HUES48 (cell line): ENCODE measurements at regions not wholly inside any gene's neighbourhood (a gene's known extent, or its start where the extent isn't known, plus 50 kb on each side); places are given as distances from the start of the nearest gene placed in this dataset.
"Not testable (repeated sequence)": the region's sequence is repeated elsewhere in the genome, so short reads cannot be mapped to it uniquely, and the experiment has no call there.

ENCODE experiments used
- H3K27ac ChIP-seq: one replicate; pipeline ENCODE4 v1.7.0; 2013; ENCODE audit warnings: low read depth, low read length, inconsistent platforms
- H3K27me3 ChIP-seq: 2 replicates; pipeline ENCODE4 v1.6.1; 2013; ENCODE audit warnings: mild to moderate bottlenecking, low read length; ENCODE audit not compliant: control insufficient read depth, insufficient read depth
- H3K36me3 ChIP-seq: 2 replicates; pipeline ENCODE4 v1.6.1; 2013; ENCODE audit warnings: low read length; ENCODE audit not compliant: control insufficient read depth, insufficient read depth
- H3K4me1 ChIP-seq: 2 replicates; pipeline ENCODE4 v1.6.1; 2013; ENCODE audit warnings: mild to moderate bottlenecking, low read length; ENCODE audit not compliant: control insufficient read depth, insufficient read depth
- H3K4me3 ChIP-seq: 2 replicates; pipeline ENCODE4 v1.5.1; 2013; ENCODE audit warnings: mild to moderate bottlenecking, low read depth, low read length
- H3K9ac ChIP-seq: 2 replicates; pipeline ENCODE4 v1.6.1; 2013; ENCODE audit warnings: mild to moderate bottlenecking, low read depth, low read length, moderate library complexity
- H3K9me3 ChIP-seq: 2 replicates; pipeline ENCODE4 v1.6.1; 2013; ENCODE audit warnings: low read length; ENCODE audit not compliant: control insufficient read depth, insufficient read depth

- Histone ChIP-seq H3K9ac (no peak overlapping the region), H3K27ac (no peak overlapping the region), H3K4me3 (no peak overlapping the region), H3K9me3 (no peaks in the 10 kb centered on the region), H3K36me3 (no peaks in the 10 kb centered on the region), H3K4me1 (no peaks in the 10 kb centered on the region), H3K27me3 (no peaks in the 10 kb centered on the region)
These were observed 425.2 kb upstream of the CDH9 start for GRCh38 chr5:27463446-27464149.

GRCh38 chr5:27462936-27463335 lies 424.6 kb upstream of the CDH9 start:
- no peak overlapping the region for H3K27ac ChIP-seq
- H3K4me1 ChIP-seq = no peaks in the 10 kb centered on the region
- no peak overlapping the region for H3K9ac ChIP-seq
- H3K36me3 ChIP-seq = no peaks in the 10 kb centered on the region
- no peaks in the 10 kb centered on the region for H3K27me3 ChIP-seq
- no peaks in the 10 kb centered on the region for H3K9me3 ChIP-seq
- H3K4me3 ChIP-seq = no peak overlapping the region

- Histone ChIP-seq H3K4me3 (no peak overlapping the region), H3K9me3 (no peaks in the 10 kb centered on the region), H3K9ac (no peak overlapping the region), H3K4me1 (no peaks in the 10 kb centered on the region), H3K36me3 (no peaks in the 10 kb centered on the region), H3K27ac (no peak overlapping the region), H3K27me3 (no peaks in the 10 kb centered on the region)
These were observed 419.9 kb upstream of the CDH9 start for GRCh38 chr5:27458287-27458686.

GRCh38 chr5:27451377-27451776 lies 413.0 kb upstream of the CDH9 start:
- Histone ChIP-seq H3K9ac (no peak overlapping the region), H3K4me1 (no peaks in the 10 kb centered on the region), H3K36me3 (no peaks in the 10 kb centered on the region), H3K4me3 (no peak overlapping the region), H3K9me3 (no peaks in the 10 kb centered on the region), H3K27ac (no peak overlapping the region), H3K27me3 (no peaks in the 10 kb centered on the region)

GRCh38 chr5:27450607-27451006 lies 412.2 kb upstream of the CDH9 start:
- no peaks in the 10 kb centered on the region for H3K36me3 ChIP-seq
- no peaks in the 10 kb centered on the region for H3K4me1 ChIP-seq
- no peaks in the 10 kb centered on the region for H3K9me3 ChIP-seq
- H3K4me3 ChIP-seq = no peak overlapping the region
- no peaks in the 10 kb centered on the region for H3K27me3 ChIP-seq
- no peak overlapping the region for H3K9ac ChIP-seq
- H3K27ac ChIP-seq = no peak overlapping the region

GRCh38 chr5:27439383-27439782 lies 401.0 kb upstream of the CDH9 start:
- H3K4me3 ChIP-seq, H3K9ac ChIP-seq, H3K4me1 ChIP-seq, H3K27me3 ChIP-seq, H3K9me3 ChIP-seq, H3K36me3 ChIP-seq, H3K27ac ChIP-seq: not testable (repeated sequence)

GRCh38 chr5:27437594-27438200 lies 399.3 kb upstream of the CDH9 start:
- Histone ChIP-seq H3K36me3 (no peaks in the 10 kb centered on the region), H3K9ac (no peak overlapping the region), H3K9me3 (no peaks in the 10 kb centered on the region), H3K27ac (no peak overlapping the region), H3K4me1 (peaks cover 7% of the 10 kb centered on the region), H3K27me3 (no peaks in the 10 kb centered on the region), H3K4me3 (no peak overlapping the region)

GRCh38 chr5:27434335-27434734 lies 395.9 kb upstream of the CDH9 start:
- H3K9ac ChIP-seq = no peak overlapping the region
- no peaks in the 10 kb centered on the region for H3K36me3 ChIP-seq
- H3K27ac ChIP-seq = no peak overlapping the region
- H3K9me3 ChIP-seq = no peaks in the 10 kb centered on the region
- H3K4me1 ChIP-seq = peaks cover 7% of the 10 kb centered on the region
- H3K4me3 ChIP-seq = no peak overlapping the region
- H3K27me3 ChIP-seq = no peaks in the 10 kb centered on the region

- Histone ChIP-seq H3K27me3 (no peaks in the 10 kb centered on the region), H3K36me3 (no peaks in the 10 kb centered on the region), H3K4me1 (no peaks in the 10 kb centered on the region), H3K27ac (no peak overlapping the region), H3K9ac (no peak overlapping the region), H3K4me3 (no peak overlapping the region), H3K9me3 (no peaks in the 10 kb centered on the region)
These were observed 375.7 kb upstream of the CDH9 start for GRCh38 chr5:27414099-27414498.

GRCh38 chr5:27412384-27412783 lies 374.0 kb upstream of the CDH9 start:
- Histone ChIP-seq H3K4me3 (no peak overlapping the region), H3K9ac (no peak overlapping the region), H3K9me3 (no peaks in the 10 kb centered on the region), H3K27me3 (no peaks in the 10 kb centered on the region), H3K4me1 (no peaks in the 10 kb centered on the region), H3K27ac (no peak overlapping the region), H3K36me3 (no peaks in the 10 kb centered on the region)

- H3K9me3 ChIP-seq = no peaks in the 10 kb centered on the region
- no peaks in the 10 kb centered on the region for H3K27me3 ChIP-seq
- H3K4me3 ChIP-seq = no peak overlapping the region
- no peak overlapping the region for H3K9ac ChIP-seq
- H3K4me1 ChIP-seq = no peaks in the 10 kb centered on the region
- H3K27ac ChIP-seq = no peak overlapping the region
- H3K36me3 ChIP-seq = no peaks in the 10 kb centered on the region
These were observed 367.6 kb upstream of the CDH9 start for GRCh38 chr5:27406020-27406419.
